Stimulated activated CD4-positive, alpha-beta T cell treated with anti-CD3 and anti-CD28 coated beads, Interleukin-4, amount 100 ng/mL, for 1 hour (primary cell): ENCODE measurements at regions not wholly inside any gene's neighbourhood (a gene's known extent, or its start where the extent isn't known, plus 50 kb on each side); places are given as distances from the start of the nearest gene placed in this dataset.

ENCODE experiments used
- DNase-seq: peaks from one replicate; pipeline ENCODE4 v3.0.0-alpha.2; 2020

DNA sequence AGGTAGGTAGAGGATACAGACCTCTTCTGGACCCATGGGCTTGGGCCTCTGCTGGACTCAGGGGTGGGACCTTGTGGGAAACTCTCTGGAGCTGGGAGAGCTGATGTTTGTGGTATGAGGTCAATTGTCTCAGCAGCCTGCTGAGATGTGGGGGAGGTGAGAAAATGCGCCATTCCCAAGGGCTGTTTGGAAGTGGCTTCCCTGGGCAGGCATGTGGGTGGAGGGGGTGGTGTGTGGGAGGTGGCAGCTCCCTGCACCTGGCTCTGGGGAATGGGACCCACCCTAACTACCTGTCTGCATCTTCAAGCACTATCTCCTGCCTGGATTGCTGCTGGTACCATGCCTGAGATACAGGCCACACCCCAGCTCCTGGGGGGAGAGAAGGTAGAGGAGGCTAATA is 97.4 kb upstream of the THY1 start:
- DNase-seq: no peak

- DNase-seq: no peak
Measured at GRCh38 chr11:119519796-119520195, 96.8 kb upstream of the THY1 start.

DNA sequence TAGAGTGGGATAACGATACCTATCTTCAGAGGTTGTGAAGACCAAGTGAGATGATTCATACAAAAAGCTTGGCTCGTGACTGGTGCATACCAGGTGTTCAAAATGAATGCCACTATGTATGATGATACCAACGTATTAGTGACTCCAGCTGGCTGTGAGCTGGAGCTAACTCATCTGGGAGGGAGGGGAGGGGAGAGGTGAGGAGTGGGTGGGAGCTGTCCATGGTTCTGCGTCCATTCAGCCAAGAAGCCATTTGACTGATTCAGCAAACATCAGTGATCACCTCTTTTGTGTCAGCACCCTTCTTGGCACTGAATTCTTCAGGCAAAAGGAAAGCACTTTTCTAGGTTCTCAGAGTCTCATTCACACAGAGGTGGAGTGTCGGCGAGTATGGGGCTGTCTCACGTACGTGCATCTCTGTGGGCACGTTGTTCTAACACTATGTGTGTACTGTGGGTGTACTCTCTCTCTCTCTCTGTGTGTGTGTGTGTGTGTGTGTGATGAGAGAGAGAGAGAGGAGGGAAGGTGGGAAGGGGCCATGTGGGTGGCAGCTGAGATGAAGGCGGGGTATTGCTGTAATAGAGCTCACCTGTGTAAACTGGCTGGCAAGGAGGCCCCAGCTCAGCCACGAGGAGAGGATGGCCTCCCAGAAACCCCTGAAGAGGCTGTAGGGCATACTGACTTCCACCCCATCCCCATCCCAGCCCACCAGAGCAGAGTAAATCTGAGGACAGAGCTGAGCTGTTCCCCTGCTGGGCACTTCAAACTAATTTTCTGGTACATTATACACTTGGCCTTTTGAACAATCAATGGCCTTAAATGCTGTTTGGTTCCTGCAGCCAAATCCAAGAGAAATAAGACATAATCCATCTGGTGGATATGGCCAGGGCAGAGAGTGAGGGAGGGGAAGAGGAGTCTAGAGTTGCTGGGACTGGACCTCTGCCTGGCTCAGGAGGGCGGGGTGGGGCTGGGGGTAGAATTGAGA is 96.1 kb upstream of the THY1 start:
- no peak for DNase-seq

DNA sequence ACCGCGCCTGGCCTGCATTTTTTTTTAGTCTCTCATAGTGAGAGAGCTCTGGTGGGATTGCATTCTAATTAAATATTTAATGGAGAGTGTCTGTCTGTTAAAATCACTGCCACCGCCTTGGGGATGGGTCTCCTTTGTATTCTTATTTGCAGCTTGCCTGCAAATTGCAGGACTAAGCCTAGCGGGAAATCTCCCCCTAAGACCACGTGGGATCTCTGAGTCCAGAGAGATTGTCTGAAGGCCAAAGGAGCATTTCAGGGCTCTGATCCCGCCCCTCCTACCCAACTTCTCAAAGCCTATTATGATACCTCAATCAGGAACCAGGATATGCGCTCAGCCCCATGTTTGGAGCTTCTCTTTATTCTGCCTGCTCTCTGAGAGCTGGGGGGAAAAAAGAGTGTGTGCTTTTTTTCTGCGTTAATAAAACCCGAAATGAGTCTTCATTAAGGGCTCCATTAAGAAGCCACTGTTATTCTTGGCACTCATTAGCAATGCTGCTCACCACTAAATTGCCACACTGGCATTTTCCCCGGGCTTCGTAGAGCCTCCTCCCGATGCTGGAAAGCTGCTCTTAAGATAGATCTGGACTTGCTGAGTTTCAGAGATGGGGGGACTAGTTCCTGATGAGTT is 92.9 kb upstream of the THY1 start:
- no peak for DNase-seq

DNA sequence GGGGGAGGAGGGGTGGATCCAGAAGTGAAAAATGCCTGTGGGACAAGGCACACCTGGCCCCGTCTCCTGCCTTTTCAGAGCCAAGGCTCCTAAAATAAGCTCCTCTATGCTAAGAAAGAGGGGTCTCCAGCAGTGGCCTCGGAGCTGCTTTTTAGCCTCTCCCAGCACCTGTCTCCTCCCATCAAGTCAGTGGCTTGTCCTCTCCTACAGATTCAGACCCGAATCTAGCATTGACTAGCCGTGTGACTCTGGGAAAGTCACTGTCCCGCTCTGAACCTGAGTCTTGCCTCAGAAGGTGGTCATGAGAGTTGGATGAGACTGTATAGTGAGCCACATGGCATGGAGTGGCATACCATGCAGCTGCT is 90.8 kb upstream of the THY1 start:
- no peak for DNase-seq

- DNase-seq: no peak
Measured at GRCh38 chr11:119513131-119513805, 90.3 kb upstream of the THY1 start.

DNA sequence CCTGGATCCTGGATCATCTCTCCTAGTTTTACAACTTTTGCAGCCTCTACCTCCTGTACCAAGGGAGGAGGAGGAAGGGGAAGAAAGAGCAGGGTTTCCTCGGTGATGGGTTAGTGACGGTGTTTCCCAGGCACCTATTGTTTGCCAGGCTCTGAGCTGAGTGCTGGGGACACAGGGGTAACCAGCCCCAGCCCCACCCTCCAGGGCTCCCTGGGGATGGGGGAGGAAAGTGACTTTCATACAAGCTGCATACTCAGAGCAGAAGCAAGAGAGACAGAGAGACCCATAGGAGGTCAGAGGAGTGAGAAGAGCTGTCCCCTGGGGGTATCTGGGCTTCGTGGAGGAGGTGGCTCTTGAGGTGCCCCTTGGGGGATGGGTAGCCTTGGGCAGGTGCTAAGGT is 89.4 kb upstream of the THY1 start:
- DNase-seq: no peak

DNA sequence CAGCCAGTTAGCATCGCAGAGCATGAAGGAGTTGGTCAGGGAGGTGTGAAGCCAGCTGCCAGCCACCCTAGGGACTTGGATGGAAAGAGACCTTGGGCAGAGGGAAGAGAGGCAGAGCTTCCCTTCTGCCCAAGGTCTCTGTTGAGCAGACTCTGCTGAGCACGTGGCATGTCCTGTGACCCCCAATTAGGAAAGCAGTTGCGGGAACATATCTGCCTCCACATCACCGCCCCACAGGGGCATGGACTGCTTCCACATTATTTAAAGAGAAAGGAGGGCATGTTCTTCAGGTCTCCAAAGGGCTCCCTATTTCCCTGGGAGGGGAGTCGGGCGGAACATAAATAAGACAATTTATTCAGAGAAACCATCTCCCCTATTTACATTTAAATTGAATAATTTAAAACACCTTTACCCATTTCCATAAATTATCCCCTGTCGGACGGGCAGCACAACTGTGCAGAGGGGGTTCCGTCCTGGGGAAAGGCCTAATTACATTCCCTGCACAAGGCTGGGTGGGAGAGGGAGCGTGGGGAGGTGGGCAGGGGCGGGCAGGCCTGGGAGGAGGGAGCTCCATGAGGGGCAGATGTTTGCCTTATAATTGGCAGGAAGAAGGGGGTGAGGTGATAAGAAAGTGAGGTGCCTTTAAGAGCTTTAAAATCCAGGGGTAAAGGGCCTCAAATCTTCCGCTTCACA is 88.8 kb upstream of the THY1 start:
- no peak for DNase-seq

- no peak for DNase-seq
Measured at GRCh38 chr11:119509969-119510401, 87.0 kb upstream of the THY1 start.

GRCh38 chr11:119509282-119509841 is 86.4 kb upstream of the THY1 start:
- no peak for DNase-seq

- no peak for DNase-seq
Measured at GRCh38 chr11:119506436-119506835, 83.5 kb upstream of the THY1 start.

DNA sequence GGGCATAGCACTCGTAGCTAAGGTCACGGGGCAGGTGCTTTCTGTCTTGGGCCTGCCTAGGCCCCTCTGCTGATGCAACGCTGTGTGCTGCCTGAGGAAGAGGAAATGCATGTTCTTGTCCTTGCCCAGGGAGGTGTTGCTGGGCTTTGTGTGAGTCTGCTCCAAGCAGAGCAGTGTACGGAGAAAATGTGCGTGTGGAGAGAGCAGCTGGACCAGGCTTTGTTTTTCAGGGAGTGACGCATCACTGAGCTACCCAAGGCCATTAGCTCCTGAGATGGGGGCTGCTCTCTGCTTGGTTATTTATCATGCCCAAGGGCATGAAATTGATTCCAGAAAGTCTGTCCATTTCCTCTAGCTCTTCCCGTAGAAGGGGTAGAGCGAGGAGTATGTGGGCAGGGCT is 82.9 kb upstream of the THY1 start:
- no peak for DNase-seq

DNA sequence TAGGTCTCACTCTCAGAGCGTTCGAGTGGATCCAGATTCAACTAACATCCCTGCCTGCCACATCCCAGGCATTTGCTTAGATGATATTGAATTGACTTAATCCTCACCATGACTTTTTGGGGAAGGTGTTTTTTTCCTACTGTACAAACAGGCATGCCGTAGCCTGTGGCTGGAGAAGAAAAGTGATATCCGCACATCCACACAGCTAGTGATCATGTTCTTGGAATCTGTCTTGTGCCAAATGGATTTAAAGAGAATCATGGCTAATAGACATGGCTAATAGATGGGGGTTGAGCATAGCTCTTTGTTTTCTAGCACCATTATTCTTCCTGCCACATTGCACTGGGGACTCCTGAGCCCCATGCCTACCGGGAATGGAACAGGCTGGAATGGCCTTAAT is 82.1 kb upstream of the THY1 start:
- no peak for DNase-seq

- no peak for DNase-seq
Measured at GRCh38 chr11:119504371-119504770, 81.4 kb upstream of the THY1 start.

GRCh38 chr11:119501777-119502405 is 78.9 kb upstream of the THY1 start:
- DNase-seq: no peak

DNA sequence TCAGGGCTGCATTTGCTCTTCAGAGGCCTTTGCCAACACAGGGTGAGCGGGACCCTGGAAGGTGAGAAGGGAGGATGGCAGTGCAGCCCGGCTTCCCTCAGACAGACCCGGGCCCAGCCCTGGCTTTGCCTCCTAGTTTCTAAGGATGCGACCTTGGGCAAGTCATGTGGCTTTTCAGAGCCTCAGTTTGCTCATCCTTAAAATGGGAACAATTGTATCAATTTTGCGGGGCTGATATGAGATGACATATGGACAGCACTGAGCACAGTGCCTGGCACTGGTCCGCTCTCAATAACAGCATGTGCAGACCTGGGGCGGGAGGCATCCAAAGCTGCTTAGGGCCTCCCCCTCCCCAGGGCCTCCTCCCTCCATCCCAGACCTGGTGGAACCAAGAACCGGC is 74.7 kb upstream of the THY1 start:
- no peak for DNase-seq

- no peak for DNase-seq
Measured at GRCh38 chr11:119496997-119497396, 74.0 kb upstream of the THY1 start.

- DNase-seq: no peak
Measured at GRCh38 chr11:119496469-119496868, 73.5 kb upstream of the THY1 start.

- DNase-seq: no peak
Measured at GRCh38 chr11:119493712-119494111, 70.7 kb upstream of the THY1 start.

DNA sequence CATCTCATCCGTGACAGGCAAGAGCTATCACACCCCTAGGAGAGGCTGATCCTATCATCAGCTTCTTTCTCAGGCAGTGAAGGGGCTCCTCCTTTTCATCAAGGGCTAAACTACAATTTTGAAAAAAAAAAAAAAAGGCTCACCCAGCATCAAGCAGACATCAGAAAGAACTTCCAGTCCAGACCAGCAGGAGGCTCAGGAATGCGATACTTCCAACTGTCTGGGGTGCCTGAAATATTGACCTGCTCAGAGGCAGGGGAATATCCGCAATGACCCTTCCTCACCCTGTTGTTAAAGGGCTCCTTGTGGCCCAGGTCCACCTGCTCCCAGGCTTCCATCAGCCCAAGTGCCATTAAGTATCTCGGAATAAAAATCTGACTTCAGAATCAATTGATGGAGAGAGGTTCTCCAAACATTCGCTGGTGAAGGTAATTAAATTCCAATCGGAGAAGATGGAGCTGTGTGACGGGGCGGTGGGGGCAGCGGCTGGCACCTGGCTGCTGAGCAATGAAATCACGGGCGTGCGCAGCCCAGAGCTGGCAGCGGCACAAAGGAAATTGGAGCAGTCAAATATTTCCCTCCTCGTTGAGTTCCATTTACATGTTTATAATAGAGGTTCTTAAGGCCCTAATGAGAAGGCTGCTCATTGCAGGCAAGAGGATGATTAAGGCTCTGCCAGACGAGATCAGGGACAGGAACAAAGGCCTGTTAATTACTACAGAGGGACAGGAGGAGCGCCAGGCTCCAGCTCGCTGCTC is 69.0 kb upstream of the THY1 start:
- no peak for DNase-seq

GRCh38 chr11:119490253-119491006 is 67.5 kb upstream of the THY1 start:
- DNase-seq: no peak
